Fibroblast of pulmonary artery (primary cell): ENCODE measurements at regions not wholly inside any gene's neighbourhood (a gene's known extent, or its start where the extent isn't known, plus 50 kb on each side); places are given as distances from the start of the nearest gene placed in this dataset.

Source experiments
- DNase-seq: peaks from one replicate; pipeline ENCODE4 v3.0.0-alpha.2; 2010; ENCODE audit warnings: low read depth
- H3K4me3 ChIP-seq: replicated peaks from 2 replicates; pipeline ENCODE4 v1.5.1; 2011; ENCODE audit warnings: low read depth, mild to moderate bottlenecking, control low read depth, low read length, moderate library complexity
- CTCF ChIP-seq: IDR thresholded peaks from 2 replicates; pipeline ENCODE4 v1.5.1; 2011; ENCODE audit warnings: mild to moderate bottlenecking, control low read depth, low read length, inconsistent platforms; ENCODE audit errors: missing control alignments

DNA sequence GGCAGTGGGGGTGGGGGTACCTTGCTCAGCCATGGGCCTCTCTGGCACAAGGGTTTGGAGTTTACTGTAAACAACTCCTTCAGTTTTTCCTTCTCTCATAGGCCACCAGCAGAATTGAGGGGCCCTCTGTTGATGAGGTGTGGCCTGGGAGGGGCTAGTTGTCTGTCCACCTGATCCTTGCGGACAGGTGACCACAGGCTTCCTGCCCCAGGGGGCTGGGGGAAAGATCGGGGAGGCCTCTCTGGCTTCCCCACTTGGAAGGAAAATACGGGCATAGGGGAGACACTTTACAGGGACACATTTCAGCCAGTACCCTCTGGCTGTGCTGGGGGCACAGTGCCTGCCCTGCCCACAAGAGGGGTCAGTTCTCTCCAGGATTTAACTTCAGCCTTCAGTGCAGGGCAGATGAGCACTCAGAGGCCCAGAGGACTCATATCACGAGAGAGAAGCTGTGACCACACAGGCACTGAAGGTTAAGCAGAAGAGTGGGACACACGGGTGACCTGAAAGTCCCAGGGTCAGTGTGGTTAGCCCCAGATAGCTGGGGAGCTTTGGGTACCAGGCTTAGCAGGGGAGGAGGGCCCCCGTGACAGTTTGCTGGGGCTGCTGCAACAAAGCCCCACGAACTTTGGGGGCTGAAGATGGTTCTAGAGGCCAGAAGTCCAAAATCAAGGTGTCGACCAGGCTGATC is 245.9 kb downstream of the SEC14L1 start:
- H3K4me3 ChIP-seq = no peak overlapping the region
- no peak for TF ChIP-seq CTCF
- DNase-seq = no peak

- no peak for TF ChIP-seq CTCF
- H3K4me3 ChIP-seq = no peak overlapping the region
- DNase-seq = no peak
Observed at GRCh38 chr17:77387891-77388290, 247.1 kb downstream of the SEC14L1 start.

DNA sequence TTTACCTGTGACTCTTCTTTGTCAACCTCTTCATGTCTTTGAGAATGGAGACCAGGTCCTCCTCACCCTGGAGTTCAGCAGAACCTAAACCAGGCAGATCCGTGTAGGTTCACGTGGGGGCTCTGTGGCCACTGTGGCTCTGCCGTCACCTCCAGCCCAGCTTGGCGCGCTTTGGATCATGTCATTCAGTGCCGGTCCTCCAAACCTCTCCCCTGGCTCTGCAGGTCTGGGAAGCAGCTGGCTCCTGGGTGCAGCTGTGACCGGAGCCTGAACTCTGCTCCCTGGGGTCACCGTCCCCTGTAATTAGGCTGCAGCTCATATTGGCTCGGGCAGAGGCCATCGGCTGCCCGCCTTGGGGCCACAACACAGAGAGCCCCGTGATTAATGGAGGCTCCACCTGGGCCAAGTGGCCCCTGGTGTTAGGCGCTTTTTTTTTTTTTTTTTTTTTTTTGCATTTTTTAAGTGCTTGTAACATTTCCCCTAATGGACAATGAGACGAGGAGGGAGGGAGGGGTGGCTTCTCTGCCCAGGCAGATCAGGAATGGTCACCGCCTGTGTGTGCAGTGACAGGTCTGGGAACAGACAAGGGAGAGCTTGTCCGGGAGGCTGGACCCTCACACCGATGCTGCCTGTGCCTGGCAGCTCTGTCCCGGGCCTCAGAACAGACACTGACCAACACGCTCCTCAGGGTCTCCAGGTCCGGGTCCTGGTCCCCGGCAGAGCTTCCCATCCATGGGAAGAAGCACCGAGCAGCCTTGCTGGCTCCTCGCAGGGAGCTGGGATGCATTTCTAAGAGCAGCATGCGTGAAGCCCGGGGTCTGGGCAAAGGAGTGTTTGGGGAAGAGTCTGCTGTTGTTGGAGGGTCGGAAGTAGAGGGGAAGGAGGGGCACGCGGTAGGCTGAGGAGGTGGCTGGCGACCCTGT is 247.9 kb downstream of the SEC14L1 start:
- DNase-seq = no peak
- TF ChIP-seq CTCF = no peak
- no peak overlapping the region for H3K4me3 ChIP-seq

GRCh38 chr17:77390870-77391269 is 250.1 kb downstream of the SEC14L1 start:
- no peak for DNase-seq
- H3K4me3 ChIP-seq = no peak overlapping the region
- no peak for TF ChIP-seq CTCF

DNA sequence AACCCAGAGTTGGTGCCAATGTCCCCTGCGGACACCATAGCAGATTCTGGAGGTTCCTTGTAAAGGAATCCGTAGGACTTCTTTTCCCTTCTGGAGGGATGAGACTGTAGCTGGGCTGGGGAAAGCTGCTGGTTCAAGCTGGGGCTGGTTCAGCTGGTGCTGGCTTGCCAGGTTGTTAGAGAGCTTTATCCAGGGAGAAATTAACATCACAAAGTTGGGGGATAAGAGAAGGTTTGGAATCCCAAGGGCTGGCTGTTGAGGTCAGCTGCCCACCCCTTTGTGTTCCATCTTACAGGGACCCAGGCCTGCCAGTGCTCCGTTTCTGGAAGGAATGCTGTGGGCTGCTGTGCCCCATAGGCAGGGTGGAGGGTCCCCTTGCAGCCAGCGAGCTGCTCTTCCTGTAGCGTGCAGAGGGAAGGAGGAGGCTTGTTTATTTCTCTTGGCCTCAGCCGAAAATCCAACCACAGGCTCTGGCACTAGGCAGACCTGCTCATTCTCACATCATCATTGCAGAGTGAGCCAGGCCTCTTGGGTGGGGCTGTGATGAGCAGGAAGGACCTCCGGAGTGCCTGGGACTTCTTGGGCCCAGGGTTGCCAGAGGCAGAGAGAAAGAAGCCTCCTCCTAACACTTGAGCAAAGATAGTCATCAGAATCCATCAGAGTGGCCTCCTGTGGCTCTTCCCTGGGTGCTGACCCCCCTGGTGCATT is 251.1 kb downstream of the SEC14L1 start:
- TF ChIP-seq CTCF = no peak
- no peak overlapping the region for H3K4me3 ChIP-seq
- DNase-seq = peak; percentile 90

DNA sequence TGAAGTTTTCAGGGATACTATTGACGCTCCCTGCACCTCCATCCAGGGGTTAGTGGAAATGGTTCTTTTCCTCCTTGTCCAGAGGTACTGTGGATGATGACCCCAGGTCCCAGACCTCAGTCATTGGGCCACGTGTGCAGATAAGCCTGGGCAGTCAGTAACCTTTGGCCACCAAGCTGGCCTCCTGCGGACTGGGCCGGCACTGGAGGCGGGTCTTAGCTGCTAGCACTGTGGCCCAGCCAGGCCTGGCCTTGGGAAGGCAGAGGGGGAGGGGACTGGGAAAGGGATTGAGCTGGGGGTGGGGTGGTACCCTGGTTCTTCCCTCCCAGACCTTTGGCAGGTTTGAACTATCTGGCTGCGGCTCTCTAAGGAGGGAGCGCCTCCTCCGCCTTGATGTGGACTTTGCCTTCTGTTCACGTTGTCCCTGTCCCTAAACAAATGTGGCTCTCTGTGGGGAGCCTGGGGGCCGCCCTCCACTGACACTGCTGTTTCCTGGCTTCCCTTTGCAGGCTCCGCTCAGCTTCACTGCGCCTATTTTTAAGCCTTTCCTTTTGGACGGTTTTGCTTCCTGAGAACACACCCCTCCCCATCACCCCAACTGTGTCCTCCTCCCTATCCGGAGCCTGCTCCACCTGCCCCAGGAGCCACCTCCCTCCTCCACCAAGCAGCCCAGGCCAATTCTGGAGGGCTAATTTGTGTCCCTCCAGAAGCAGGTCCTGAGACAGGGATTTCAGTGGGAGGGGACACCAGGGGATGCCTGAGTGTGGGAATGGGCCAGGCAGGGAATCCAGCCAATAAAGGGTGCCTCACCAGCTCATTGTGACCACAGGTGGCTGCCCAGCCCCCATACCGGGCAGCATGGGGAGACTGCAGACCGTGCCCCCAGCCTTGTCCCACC is 251.9 kb downstream of the SEC14L1 start:
- H3K4me3 ChIP-seq = no peak overlapping the region
- DNase-seq = no peak
- TF ChIP-seq CTCF = no peak
